Ishikawa (cell line): ENCODE measurements at regions not wholly inside any gene's neighbourhood (a gene's known extent, or its start where the extent isn't known, plus 50 kb on each side); places are given as distances from the start of the nearest gene placed in this dataset.
A peak's percentile ranks its signal among the peaks of the same experiment; 100 is the strongest.

Source experiments
- CEBPB ChIP-seq: IDR thresholded peaks from 2 replicates; pipeline ENCODE4 v1.6.1; 2012
- CREB1 ChIP-seq: IDR thresholded peaks from 2 replicates; pipeline ENCODE4 v1.6.1; 2012; ENCODE audit warnings: low read depth
- EGR1 ChIP-seq: IDR thresholded peaks from 2 replicates; pipeline ENCODE4 v1.6.1; 2012
- EP300 ChIP-seq: IDR thresholded peaks from 2 replicates; pipeline ENCODE4 v1.6.1; 2012; ENCODE audit warnings: borderline replicate concordance
- FOXM1 ChIP-seq: IDR thresholded peaks from 2 replicates; pipeline ENCODE4 v1.6.1; 2012; ENCODE audit warnings: low read depth, borderline replicate concordance
- MAX ChIP-seq: IDR thresholded peaks from 2 replicates; pipeline ENCODE4 v1.6.1; 2012
- NFIC ChIP-seq: IDR thresholded peaks from 2 replicates; pipeline ENCODE4 v1.6.1; 2012
- RAD21 ChIP-seq: IDR thresholded peaks from 2 replicates; pipeline ENCODE4 v1.6.1; 2012; ENCODE audit warnings: low read depth
- REST ChIP-seq: IDR thresholded peaks from 2 replicates; pipeline ENCODE4 v1.6.1; 2012; ENCODE audit warnings: low read depth, mild to moderate bottlenecking
- TAF1 ChIP-seq: IDR thresholded peaks from 2 replicates; pipeline ENCODE4 v1.6.1; 2012; ENCODE audit warnings: low read depth, mild to moderate bottlenecking
- TCF12 ChIP-seq: IDR thresholded peaks from 2 replicates; pipeline ENCODE4 v1.6.1; 2012; ENCODE audit warnings: low read depth
- TEAD4 ChIP-seq: IDR thresholded peaks from 2 replicates; pipeline ENCODE4 v1.6.1; 2012
- USF1 ChIP-seq: IDR thresholded peaks from 2 replicates; pipeline ENCODE4 v1.6.1; 2012
- YY1 ChIP-seq: IDR thresholded peaks from 2 replicates; pipeline ENCODE4 v1.6.1; 2012; ENCODE audit warnings: low read depth
- ZBTB7A ChIP-seq: IDR thresholded peaks from 2 replicates; pipeline ENCODE4 v1.6.1; 2012; ENCODE audit warnings: low read depth

GRCh38 chr13:40863723-40864122 is 74.3 kb downstream of the SLC25A15 start:
- TF ChIP-seq MAX (no peak), TAF1 (no peak)

GRCh38 chr13:40874138-40874779 is 84.8 kb downstream of the SLC25A15 start:
- TF ChIP-seq CEBPB (no peak), REST (no peak), TEAD4 (no peak), ZBTB7A (no peak)

GRCh38 chr13:40875044-40875443 is 85.6 kb downstream of the SLC25A15 start:
- TF ChIP-seq RAD21 (no peak), YY1 (no peak), TAF1 (no peak), MAX (no peak), EGR1 (no peak), FOXM1 (no peak), TEAD4 (no peak), ZBTB7A (no peak), USF1 (no peak), TCF12 (no peak), REST (no peak), CEBPB (no peak), EP300 (no peak), CREB1 (no peak), NFIC (no peak)

- TF ChIP-seq MAX, result no peak
- no peak for TF ChIP-seq CREB1
- TF ChIP-seq TAF1, result no peak
- TF ChIP-seq NFIC, result no peak
- no peak for TF ChIP-seq REST
- no peak for TF ChIP-seq ZBTB7A
- TF ChIP-seq RAD21, result no peak
- no peak for TF ChIP-seq TEAD4
- TF ChIP-seq FOXM1, result no peak
Observed at GRCh38 chr13:40875583-40875982, 86.2 kb downstream of the SLC25A15 start.

GRCh38 chr13:40876020-40876738 is 86.8 kb downstream of the SLC25A15 start:
- TF ChIP-seq ZBTB7A (no peak), CEBPB (peak; percentile 63), USF1 (no peak), EP300 (peak; percentile 76; the same call in 1 of the 2 replicates), TEAD4 (peak; percentile 72), TAF1 (no peak), YY1 (no peak), EGR1 (no peak), CREB1 (no peak), FOXM1 (peak; percentile 46; the same call in 1 of the 2 replicates), MAX (peak; percentile 70), REST (no peak), RAD21 (peak; percentile 66), NFIC (peak; percentile 97), TCF12 (peak; percentile 91)
